ENCODE measurements at regions not wholly inside any gene's neighbourhood (a gene's known extent, or its start where the extent isn't known, plus 50 kb on each side); places are given as distances from the start of the nearest gene placed in this dataset.
A peak's percentile ranks its signal among the peaks of the same experiment; 100 is the strongest.

GRCh38 chr1:201714542-201715329 lies 114.2 kb upstream of the IPO9 start:
- no peaks in the 10 kb centered on the region for H3K36me3 ChIP-seq
- no peak for DNase-seq (ENCODE audit: low spot score)
- 49% methylated on average over 9 of the region's 9 CpGs for WGBS
- no peak for TF ChIP-seq CTCF (IDR thresholded peaks at IDR 0.05)
- peak; percentile 29 for TF ChIP-seq POLR2AphosphoS5 (IDR thresholded peaks at IDR 0.05)
- no peak for TF ChIP-seq POLR2A (IDR thresholded peaks at IDR 0.05)
- no peaks in the 10 kb centered on the region for H3K9me3 ChIP-seq
- peak overlapping the region; percentile 56 to 64 for H3K27ac ChIP-seq
- H3K4me1 ChIP-seq (replicated peaks), result no peaks in the 10 kb centered on the region
- intact Hi-C loops (cut with DNase I), result no loop called here
- no peaks in the 10 kb centered on the region for H3K27me3 ChIP-seq (replicated peaks; ENCODE audit: insufficient read depth)
- no peak overlapping the region for H3K4me3 ChIP-seq

GRCh38 chr1:201715351-201715750 lies 113.6 kb upstream of the IPO9 start:
- H3K27me3 ChIP-seq (replicated peaks; ENCODE audit: insufficient read depth), result no peaks in the 10 kb centered on the region
- no peak overlapping the region for H3K4me3 ChIP-seq
- WGBS, result 89% methylated on average over 6 of the region's 6 CpGs
- DNase-seq (ENCODE audit: low spot score), result no peak
- H3K36me3 ChIP-seq, result no peaks in the 10 kb centered on the region
- TF ChIP-seq CTCF (IDR thresholded peaks at IDR 0.05) (no peak), POLR2A (IDR thresholded peaks at IDR 0.05) (no peak), POLR2AphosphoS5 (IDR thresholded peaks at IDR 0.05) (no peak)
- no peaks in the 10 kb centered on the region for H3K9me3 ChIP-seq
- no peaks in the 10 kb centered on the region for H3K4me1 ChIP-seq (replicated peaks)
- intact Hi-C loops (cut with DNase I), result no loop called here
- peak overlapping the region; percentile 56 to 64 for H3K27ac ChIP-seq

GRCh38 chr1:201715801-201716741 lies 112.9 kb upstream of the IPO9 start:
- no peak for TF ChIP-seq POLR2A (IDR thresholded peaks at IDR 0.05)
- Histone ChIP-seq H3K27me3 (replicated peaks; ENCODE audit: insufficient read depth) (no peaks in the 10 kb centered on the region), H3K4me3 (no peak overlapping the region), H3K36me3 (no peaks in the 10 kb centered on the region), H3K27ac (peak overlapping the region; percentile 56 to 64), H3K9me3 (no peaks in the 10 kb centered on the region), H3K4me1 (replicated peaks) (no peaks in the 10 kb centered on the region)
- no peak for DNase-seq (ENCODE audit: low spot score)
- WGBS, result 81% methylated on average over 11 of the region's 11 CpGs
- intact Hi-C loops (cut with DNase I), result no loop called here

GRCh38 chr1:201716742-201717135 lies 112.2 kb upstream of the IPO9 start:
- WGBS, result 92% methylated on average over 7 of the region's 7 CpGs
- H3K36me3 ChIP-seq, result no peaks in the 10 kb centered on the region
- no peaks in the 10 kb centered on the region for H3K27me3 ChIP-seq (replicated peaks; ENCODE audit: insufficient read depth)
- H3K4me1 ChIP-seq (replicated peaks), result no peaks in the 10 kb centered on the region
- H3K9me3 ChIP-seq, result no peaks in the 10 kb centered on the region
- H3K27ac ChIP-seq, result peak overlapping the region; percentile 9 to 22
- TF ChIP-seq POLR2AphosphoS5 (IDR thresholded peaks at IDR 0.05) (no peak), POLR2A (IDR thresholded peaks at IDR 0.05) (no peak), CTCF (IDR thresholded peaks at IDR 0.05) (no peak)
- intact Hi-C loops (cut with DNase I), result no loop called here
- H3K4me3 ChIP-seq, result no peak overlapping the region
- DNase-seq (ENCODE audit: low spot score), result no peak

GRCh38 chr1:201717286-201717685 lies 111.7 kb upstream of the IPO9 start:
- no peak for DNase-seq (ENCODE audit: low spot score)
- no peaks in the 10 kb centered on the region for H3K9me3 ChIP-seq
- no peaks in the 10 kb centered on the region for H3K27me3 ChIP-seq (replicated peaks; ENCODE audit: insufficient read depth)
- TF ChIP-seq CTCF (IDR thresholded peaks at IDR 0.05) (no peak), POLR2AphosphoS5 (IDR thresholded peaks at IDR 0.05) (no peak), POLR2A (IDR thresholded peaks at IDR 0.05) (no peak)
- H3K27ac ChIP-seq, result peak overlapping the region in 1 of 2 donors; percentile 35
- intact Hi-C loops (cut with DNase I), result no loop called here
- 94% methylated on average over 3 of the region's 3 CpGs for WGBS
- no peak overlapping the region for H3K4me3 ChIP-seq
- H3K4me1 ChIP-seq (replicated peaks), result no peaks in the 10 kb centered on the region
- no peaks in the 10 kb centered on the region for H3K36me3 ChIP-seq
